ENCODE measurements at regions not wholly inside any gene's neighbourhood (a gene's known extent, or its start where the extent isn't known, plus 50 kb on each side); places are given as distances from the start of the nearest gene placed in this dataset.

GRCh38 chr22:45071618-45072017 lies 61.8 kb upstream of the PHF21B start:
- Histone ChIP-seq H3K27ac (no peak overlapping the region), H3K27me3 (peaks cover 75% of the 10 kb centered on the region), H3K4me3 (ENCODE audit: low read depth in 1 of 2, low read length in 1 of 2) (no peak overlapping the region), H3K4me1 (ENCODE audit: control insufficient read depth in 1 of 2, insufficient read depth in 1 of 2, low read depth in 1 of 2, low read length in 1 of 2) (no peaks in the 10 kb centered on the region), H3K9me3 (no peaks in the 10 kb centered on the region), H3K36me3 (no peaks in the 10 kb centered on the region)
- no peak for TF ChIP-seq CTCF (IDR thresholded peaks at IDR 0.05)

DNA sequence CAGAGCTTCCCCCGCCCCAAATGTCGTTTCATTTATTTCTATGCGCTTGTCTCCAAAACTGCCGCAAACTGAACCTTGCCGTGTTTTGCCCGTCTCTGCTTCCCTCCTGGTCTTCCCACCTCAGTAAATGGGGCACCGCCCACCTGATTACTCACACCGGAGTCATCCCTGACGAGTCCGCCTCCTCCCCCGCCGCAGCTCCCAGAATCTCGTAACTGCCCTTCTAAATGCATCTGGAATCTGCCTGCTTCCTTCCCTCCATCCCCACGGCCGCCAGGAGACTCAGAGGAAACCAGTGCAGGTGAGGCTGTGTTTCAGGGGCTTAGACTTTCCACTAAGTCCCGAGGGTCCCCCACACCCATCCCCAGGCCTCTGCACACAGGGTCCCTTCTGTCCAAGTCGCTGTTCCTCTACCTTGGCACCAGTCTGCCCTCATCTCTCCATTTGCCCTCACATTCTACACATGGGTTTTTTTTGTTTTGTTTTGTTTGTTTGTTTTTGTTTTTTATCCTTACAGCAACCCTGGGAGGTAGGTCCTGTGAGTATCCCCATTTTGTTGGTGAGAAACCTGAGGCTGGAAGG lies 62.6 kb upstream of the PHF21B start:
- TF ChIP-seq CTCF (IDR thresholded peaks at IDR 0.05) = no peak
- Histone ChIP-seq H3K4me1 (ENCODE audit: control insufficient read depth in 1 of 2, insufficient read depth in 1 of 2, low read depth in 1 of 2, low read length in 1 of 2) (no peaks in the 10 kb centered on the region), H3K27me3 (peaks cover 76% of the 10 kb centered on the region), H3K27ac (no peak overlapping the region), H3K4me3 (ENCODE audit: low read depth in 1 of 2, low read length in 1 of 2) (no peak overlapping the region), H3K9me3 (no peaks in the 10 kb centered on the region), H3K36me3 (no peaks in the 10 kb centered on the region)

- Histone ChIP-seq H3K27me3 (peaks cover 77% of the 10 kb centered on the region), H3K9me3 (no peaks in the 10 kb centered on the region), H3K4me1 (ENCODE audit: control insufficient read depth in 1 of 2, insufficient read depth in 1 of 2, low read depth in 1 of 2, low read length in 1 of 2) (no peaks in the 10 kb centered on the region), H3K36me3 (no peaks in the 10 kb centered on the region), H3K4me3 (ENCODE audit: low read depth in 1 of 2, low read length in 1 of 2) (no peak overlapping the region), H3K27ac (no peak overlapping the region)
- no peak for TF ChIP-seq CTCF (IDR thresholded peaks at IDR 0.05)
Observed at GRCh38 chr22:45073064-45073463, 63.3 kb upstream of the PHF21B start.

DNA sequence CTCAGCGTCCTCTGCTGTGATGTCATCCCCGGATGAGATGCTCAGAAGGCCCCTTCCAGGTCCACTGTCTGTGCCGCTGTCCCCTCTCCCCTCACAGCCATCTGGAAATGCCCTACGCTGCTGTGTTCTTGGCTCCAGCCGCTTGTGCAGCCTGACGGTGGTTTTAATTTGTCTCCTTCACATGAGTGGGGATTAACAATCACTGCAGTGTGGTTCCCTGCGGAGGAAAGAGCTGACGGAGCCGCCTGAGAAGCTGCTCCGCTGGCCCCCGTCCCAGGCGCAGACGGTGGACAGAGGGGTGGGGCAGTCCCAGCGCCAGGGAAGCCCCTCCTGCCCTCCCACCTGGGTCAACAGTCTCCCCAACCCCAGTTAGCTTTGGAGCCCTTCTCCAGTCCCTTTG lies 67.5 kb upstream of the PHF21B start:
- Histone ChIP-seq H3K27me3 (peaks cover 79% of the 10 kb centered on the region), H3K4me1 (ENCODE audit: control insufficient read depth in 1 of 2, insufficient read depth in 1 of 2, low read depth in 1 of 2, low read length in 1 of 2) (no peaks in the 10 kb centered on the region), H3K4me3 (ENCODE audit: low read depth in 1 of 2, low read length in 1 of 2) (no peak overlapping the region), H3K36me3 (no peaks in the 10 kb centered on the region), H3K9me3 (no peaks in the 10 kb centered on the region), H3K27ac (no peak overlapping the region)
- no peak for TF ChIP-seq CTCF (IDR thresholded peaks at IDR 0.05)

GRCh38 chr22:45077826-45078334 lies 68.1 kb upstream of the PHF21B start:
- H3K9me3 ChIP-seq = no peaks in the 10 kb centered on the region
- H3K4me1 ChIP-seq (ENCODE audit: control insufficient read depth in 1 of 2, insufficient read depth in 1 of 2, low read depth in 1 of 2, low read length in 1 of 2) = no peaks in the 10 kb centered on the region
- H3K36me3 ChIP-seq = no peaks in the 10 kb centered on the region
- H3K4me3 ChIP-seq (ENCODE audit: low read depth in 1 of 2, low read length in 1 of 2) = no peak overlapping the region
- TF ChIP-seq CTCF (IDR thresholded peaks at IDR 0.05) = no peak
- no peak overlapping the region for H3K27ac ChIP-seq
- peaks cover 79% of the 10 kb centered on the region for H3K27me3 ChIP-seq

Data from neutrophil (primary cell).